ENCODE measurements at regions not wholly inside any gene's neighbourhood (a gene's known extent, or its start where the extent isn't known, plus 50 kb on each side); places are given as distances from the start of the nearest gene placed in this dataset.

DNA sequence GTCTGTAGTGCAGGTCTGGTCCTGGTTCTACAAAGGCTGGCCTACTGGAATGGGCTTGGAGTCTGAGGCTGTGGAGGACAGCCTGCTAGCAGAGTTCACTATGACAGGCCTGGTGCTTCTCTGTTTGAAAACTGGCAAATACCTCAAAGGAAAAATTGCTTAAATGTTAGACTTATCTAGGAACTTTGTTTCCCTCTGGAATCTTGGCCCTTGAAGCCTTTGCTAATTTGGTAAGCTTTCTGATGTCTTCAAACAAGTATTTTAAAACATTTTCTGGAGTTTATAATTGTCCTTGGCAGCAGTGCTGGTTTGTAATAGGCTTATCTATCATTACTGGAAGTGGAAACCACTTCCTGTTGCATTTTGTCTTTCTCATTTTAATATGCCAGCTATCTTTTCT is 139.7 kb downstream of the TMEM26 start:
- no peak overlapping the region for H3K4me3 ChIP-seq (replicated peaks in 1 of 2; ENCODE audit: low read depth in 2 of 2, low read length in 2 of 2)
- TF ChIP-seq, protein P1, sequence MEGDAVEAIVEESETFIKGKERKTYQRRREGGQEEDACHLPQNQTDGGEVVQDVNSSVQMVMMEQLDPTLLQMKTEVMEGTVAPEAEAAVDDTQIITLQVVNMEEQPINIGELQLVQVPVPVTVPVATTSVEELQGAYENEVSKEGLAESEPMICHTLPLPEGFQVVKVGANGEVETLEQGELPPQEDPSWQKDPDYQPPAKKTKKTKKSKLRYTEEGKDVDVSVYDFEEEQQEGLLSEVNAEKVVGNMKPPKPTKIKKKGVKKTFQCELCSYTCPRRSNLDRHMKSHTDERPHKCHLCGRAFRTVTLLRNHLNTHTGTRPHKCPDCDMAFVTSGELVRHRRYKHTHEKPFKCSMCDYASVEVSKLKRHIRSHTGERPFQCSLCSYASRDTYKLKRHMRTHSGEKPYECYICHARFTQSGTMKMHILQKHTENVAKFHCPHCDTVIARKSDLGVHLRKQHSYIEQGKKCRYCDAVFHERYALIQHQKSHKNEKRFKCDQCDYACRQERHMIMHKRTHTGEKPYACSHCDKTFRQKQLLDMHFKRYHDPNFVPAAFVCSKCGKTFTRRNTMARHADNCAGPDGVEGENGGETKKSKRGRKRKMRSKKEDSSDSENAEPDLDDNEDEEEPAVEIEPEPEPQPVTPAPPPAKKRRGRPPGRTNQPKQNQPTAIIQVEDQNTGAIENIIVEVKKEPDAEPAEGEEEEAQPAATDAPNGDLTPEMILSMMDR (IDR thresholded peaks at IDR 0.05; ENCODE audit: low read depth, low read length): no peak
- peak in 1 of 2 donors; percentile 73 for DNase-seq (ENCODE audit: low read depth in 2 of 2)

- peak in 1 of 2 donors; percentile 44 for DNase-seq (ENCODE audit: low read depth in 2 of 2)
- TF ChIP-seq, protein P1 (IDR thresholded peaks at IDR 0.05; ENCODE audit: low read depth, low read length): no peak
- no peak overlapping the region for H3K4me3 ChIP-seq (replicated peaks in 1 of 2; ENCODE audit: low read depth in 2 of 2, low read length in 2 of 2)
These were observed 148.4 kb downstream of the TMEM26 start for GRCh38 chr10:61304746-61305145.

- DNase-seq (ENCODE audit: low read depth in 2 of 2): no peak
- TF ChIP-seq, protein P1 (IDR thresholded peaks at IDR 0.05; ENCODE audit: low read depth, low read length): no peak
- H3K4me3 ChIP-seq (replicated peaks in 1 of 2; ENCODE audit: low read depth in 2 of 2, low read length in 2 of 2): no peak overlapping the region
These were observed 151.1 kb downstream of the TMEM26 start for GRCh38 chr10:61302124-61302523.

GRCh38 chr10:61301575-61301974 is 151.6 kb downstream of the TMEM26 start:
- H3K4me3 ChIP-seq (replicated peaks in 1 of 2; ENCODE audit: low read depth in 2 of 2, low read length in 2 of 2): no peak overlapping the region
- TF ChIP-seq, protein P1 (IDR thresholded peaks at IDR 0.05; ENCODE audit: low read depth, low read length): no peak
- no peak for DNase-seq (ENCODE audit: low read depth in 2 of 2)

DNA sequence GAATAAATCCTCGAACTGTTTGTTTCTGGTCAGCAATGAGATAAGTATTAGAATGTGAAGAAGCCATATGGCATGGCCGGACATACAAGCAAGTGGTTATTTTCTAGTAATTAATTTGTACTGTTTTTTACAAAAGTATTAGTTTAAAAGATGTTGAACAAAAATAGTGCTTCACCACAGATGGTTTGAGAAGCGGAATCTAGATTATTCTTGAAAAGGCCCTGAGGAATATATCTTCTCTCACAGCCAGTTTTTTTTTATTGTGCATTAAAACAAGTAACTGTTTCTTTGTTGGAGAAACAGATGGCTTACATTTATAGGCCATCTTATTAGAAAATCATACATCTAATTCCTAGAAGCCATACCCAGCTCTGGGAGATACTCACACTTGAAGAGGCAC is 153.3 kb downstream of the TMEM26 start:
- TF ChIP-seq, protein P1 (IDR thresholded peaks at IDR 0.05; ENCODE audit: low read depth, low read length): no peak
- H3K4me3 ChIP-seq (replicated peaks in 1 of 2; ENCODE audit: low read depth in 2 of 2, low read length in 2 of 2): no peak overlapping the region
- DNase-seq (ENCODE audit: low read depth in 2 of 2): no peak

GRCh38 chr10:61299156-61299555 is 154.0 kb downstream of the TMEM26 start:
- H3K4me3 ChIP-seq (replicated peaks in 1 of 2; ENCODE audit: low read depth in 2 of 2, low read length in 2 of 2): no peak overlapping the region
- TF ChIP-seq, protein P1 (IDR thresholded peaks at IDR 0.05; ENCODE audit: low read depth, low read length): no peak
- DNase-seq (ENCODE audit: low read depth in 2 of 2): no peak

DNA sequence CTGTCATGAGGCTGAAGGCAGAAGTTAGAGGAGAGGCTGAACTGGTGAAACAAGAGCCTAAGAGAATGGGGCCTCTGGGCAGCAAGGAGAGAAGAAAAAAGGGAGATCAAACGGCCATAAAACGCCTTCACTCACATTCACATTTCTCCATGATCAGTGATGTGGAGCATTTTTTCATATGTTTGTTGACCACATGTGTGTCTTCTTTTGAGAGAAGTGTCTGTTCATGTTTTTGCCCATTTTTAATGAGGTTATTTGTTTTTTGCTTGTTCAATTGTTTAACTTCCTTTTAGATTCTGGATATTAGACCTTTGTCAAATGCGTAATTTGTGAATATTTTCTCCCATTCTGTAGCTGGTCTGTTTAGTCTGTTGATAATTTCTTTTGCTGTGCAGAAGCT is 155.0 kb downstream of the TMEM26 start:
- no peak overlapping the region for H3K4me3 ChIP-seq (replicated peaks in 1 of 2; ENCODE audit: low read depth in 2 of 2, low read length in 2 of 2)
- no peak for DNase-seq (ENCODE audit: low read depth in 2 of 2)
- TF ChIP-seq, protein P1 (IDR thresholded peaks at IDR 0.05; ENCODE audit: low read depth, low read length): no peak

All from cardiac fibroblast (primary cell).